GM12878 (cell line): ENCODE measurements at regions not wholly inside any gene's neighbourhood (a gene's known extent, or its start where the extent isn't known, plus 50 kb on each side); places are given as distances from the start of the nearest gene placed in this dataset.

Experiments
- ATAC-seq: fragments of 200-7000 bp; cut with Tn5 transposase; 3 replicates; pipeline ENCODE4 v1.9.1; 2020; ENCODE audit warnings: mild to moderate bottlenecking, moderate library complexity
- BruUV-seq: library from RNA; stranded (reverse); fragments of 400-500 nt; replicated peaks from 2 replicates; lab custom pipeline; 2021; lab: Mats Ljungman, UMichigan
- CTCF ChIA-PET: fragments of 300-600 bp; sonication (Branson Sonifier 250); formaldehyde crosslinking; extraction: SDS; loops from one replicate; lab custom pipeline; 2021; ENCODE audit warnings: inconsistent platforms; lab: Yijun Ruan, JAX
- POLR2A ChIA-PET: fragments of 350-600 bp; formaldehyde crosslinking; extraction: SDS; loops from one replicate; lab custom pipeline; 2021; ENCODE audit warnings: inconsistent platforms; lab: Charles Lee
- RAD21 ChIA-PET: fragments of 300-600 bp; sonication (Branson Sonifier 250); formaldehyde crosslinking; loops from one replicate; lab custom pipeline; 2023; ENCODE audit warnings: antibody characterized with exemption; ENCODE audit not compliant: unreplicated experiment; lab: Charles Lee
- SMC1A ChIA-PET: fragments of 300-600 bp; sonication (Branson Sonifier 250); formaldehyde crosslinking; loops from one replicate; lab custom pipeline; 2023; ENCODE audit not compliant: unreplicated experiment, uncharacterized antibody; lab: Charles Lee
- DNase-seq: peaks from one replicate; pipeline ENCODE4 v3.0.0-alpha.2; 2011; ENCODE audit warnings: low read depth, low spot score
- FAIRE-seq: peaks from 3 replicates; lab custom pipeline; 2011; peaks lifted over from hg19 to GRCh38; lab: Jason Lieb, UNC
- H2AFZ ChIP-seq: 2 replicates; pipeline ENCODE4 v1.6.0; 2011; ENCODE audit warnings: low read depth, low read length, control low read depth; ENCODE audit not compliant: control insufficient read depth
- H3K27ac ChIP-seq: 2 replicates; pipeline ENCODE4 v1.5.1; 2011; ENCODE audit warnings: control low read depth; ENCODE audit not compliant: control insufficient read depth, insufficient read depth
- H3K27me3 ChIP-seq, 2 experiments: replicated peaks in 1 of 2; 2 replicates each; pipeline versions ENCODE4 v1.6.0 to v1.6.1; 2011; ENCODE audit warnings: low read length in 1 of 2; ENCODE audit not compliant: control insufficient read depth in 2 of 2, insufficient read depth in 2 of 2
- H3K36me3 ChIP-seq, 2 experiments: 2 replicates each; pipeline ENCODE4 v1.5.1; 2011; ENCODE audit warnings: low read length in 1 of 2; ENCODE audit not compliant: control insufficient read depth in 2 of 2, insufficient read depth in 2 of 2
- H3K4me1 ChIP-seq: 2 replicates; pipeline ENCODE4 v1.6.1; 2011; ENCODE audit warnings: mild to moderate bottlenecking, low read length, moderate library complexity, mixed read lengths; ENCODE audit not compliant: control insufficient read depth, insufficient read depth
- H3K4me2 ChIP-seq: 2 replicates; pipeline ENCODE4 v1.6.0; 2011; ENCODE audit warnings: control low read depth; ENCODE audit not compliant: control insufficient read depth, insufficient read depth
- H3K4me3 ChIP-seq: fragments of 200-600 bp; sonication (generic); 2 replicates; pipeline ENCODE4 v1.5.1; 2016
- H3K79me2 ChIP-seq: 2 replicates; pipeline ENCODE4 v1.6.0; 2011; ENCODE audit warnings: low read length; ENCODE audit not compliant: control insufficient read depth, insufficient read depth
- H3K9ac ChIP-seq: 2 replicates; pipeline ENCODE4 v1.8.0; 2011; ENCODE audit warnings: low read length, control low read depth, mixed read lengths; ENCODE audit not compliant: control insufficient read depth, insufficient read depth
- H3K9me3 ChIP-seq: replicated peaks from 3 replicates; pipeline ENCODE4 v1.5.1; 2011; ENCODE audit warnings: mild to moderate bottlenecking, low read length; ENCODE audit not compliant: control insufficient read depth, insufficient read depth
- H4K20me1 ChIP-seq: 2 replicates; pipeline ENCODE4 v1.6.0; 2011; ENCODE audit not compliant: control insufficient read depth, insufficient read depth
- BCL11A ChIP-seq: IDR thresholded peaks from 2 replicates; pipeline ENCODE4 v1.6.1; 2011; ENCODE audit warnings: low read depth, low read length
- BRCA1 ChIP-seq: IDR thresholded peaks from 2 replicates; pipeline ENCODE4 v1.6.1; 2011; ENCODE audit warnings: low read depth, low read length, improper control_type of control experiment
- CHD4 ChIP-seq: fragments of 200-600 bp; sonication (generic); IDR thresholded peaks from 2 replicates; pipeline ENCODE4 v1.6.1; 2016; ENCODE audit warnings: mild to moderate bottlenecking
- EED ChIP-seq: sonication (generic); IDR thresholded peaks from 2 replicates; pipeline ENCODE4 v1.6.1; 2016; ENCODE audit warnings: antibody characterized with exemption, low read depth
- ETV6 ChIP-seq, 2 experiments: fragments of 450-650 bp in 1 of 2; IDR thresholded peaks in 1 of 2; conservative IDR thresholded peaks in 1 of 2; 2 replicates each; pipeline ENCODE4 v1.6.1; 2014; ENCODE audit warnings: antibody characterized with exemption in 1 of 2, borderline replicate concordance in 1 of 2, low read depth in 1 of 2, mild to moderate bottlenecking in 1 of 2, moderate library complexity in 1 of 2
- SMC3 ChIP-seq: IDR thresholded peaks from 2 replicates; pipeline ENCODE4 v1.6.1; 2011; ENCODE audit warnings: low read length, improper control_type of control experiment, borderline replicate concordance
- WRNIP1 ChIP-seq: IDR thresholded peaks from 2 replicates; pipeline ENCODE4 v1.6.1; 2011; ENCODE audit warnings: low read depth, low read length, improper control_type of control experiment, borderline replicate concordance
- ZNF687 ChIP-seq: fragments of 450-650 bp; IDR thresholded peaks from 2 replicates; pipeline ENCODE4 v1.6.1; 2017; ENCODE audit warnings: mild to moderate bottlenecking, moderate library complexity
- WGBS: methylation state at CpG from one replicate; pipeline ENCODE4 v1.1.6; 2016; ENCODE audit warnings: low lambda C conversion rate; ENCODE audit not compliant: insufficient replicate concordance, insufficient coverage; ENCODE audit errors: missing lambda C conversion rate; 5-methylcytosine and 5-hydroxymethylcytosine counted together
- in situ Hi-C: fragments of 300-500 bp; cut with MboI; formaldehyde crosslinking; loops from 9 replicates; pipeline ENCODE4 v1.14.3; 2018; ENCODE audit warnings: mixed read lengths
- intact Hi-C: fragments of 100-400 bp; cut with micrococcal nuclease; formaldehyde crosslinking; loops from one replicate; pipeline ENCODE4 v1.14.2; 2022; ENCODE audit not compliant: unreplicated experiment

GRCh38 chr11:24206511-24206910 lies 290.3 kb upstream of the LUZP2 start:
- no peak overlapping the region for H2AFZ ChIP-seq
- no peak for TF ChIP-seq BCL11A
- no peak for TF ChIP-seq BRCA1
- no peak for TF ChIP-seq WRNIP1
- TF ChIP-seq ETV6 (conservative IDR thresholded peaks at IDR 0.05 in 1 of 2, IDR thresholded peaks at IDR 0.05 in 1 of 2; ENCODE audit: borderline replicate concordance in 1 of 2, low read depth in 1 of 2), result no peak
- no peak for TF ChIP-seq ZNF687
- no peak for TF ChIP-seq SMC3
- no peak for TF ChIP-seq CHD4
- TF ChIP-seq EED, result no peak
- H3K36me3 ChIP-seq, result no peaks in the 10 kb centered on the region
- WGBS, result 0% methylated on average over 1 of the region's 1 CpG
- H4K20me1 ChIP-seq, result no peaks in the 10 kb centered on the region
- ChIA-PET RAD21 (no interaction called here), SMC1A (no interaction called here), POLR2A (no interaction called here), CTCF (no interaction called here)
- no peak for ATAC-seq
- H3K4me3 ChIP-seq, result no peak overlapping the region
- no peak for FAIRE-seq
- no peaks in the 10 kb centered on the region for H3K79me2 ChIP-seq
- H3K27me3 ChIP-seq, result no peaks in the 10 kb centered on the region
- intact Hi-C loops (no loop called here), in situ Hi-C loops (no loop called here)
- DNase-seq, result no peak
- no peak overlapping the region for H3K9ac ChIP-seq
- no TSS peak for BruUV-seq
- H3K4me1 ChIP-seq, result no peaks in the 10 kb centered on the region
- H3K4me2 ChIP-seq, result no peak overlapping the region
- H3K27ac ChIP-seq, result no peak overlapping the region
- H3K9me3 ChIP-seq, result no peaks in the 10 kb centered on the region
